Raji (cell line): ENCODE measurements at regions not wholly inside any gene's neighbourhood (a gene's known extent, or its start where the extent isn't known, plus 50 kb on each side); places are given as distances from the start of the nearest gene placed in this dataset.

ENCODE experiments used
- POLR2A ChIP-seq: IDR thresholded peaks from 2 replicates; pipeline ENCODE4 v1.6.1; 2011; ENCODE audit warnings: low read depth, low read length, control low read depth; ENCODE audit not compliant: insufficient read depth

- no peak for TF ChIP-seq POLR2A
Observed at GRCh38 chr4:184312126-184312525, 94.5 kb upstream of the ENPP6 start.

- no peak for TF ChIP-seq POLR2A
Observed at GRCh38 chr4:184310881-184311709, 93.4 kb upstream of the ENPP6 start.

DNA sequence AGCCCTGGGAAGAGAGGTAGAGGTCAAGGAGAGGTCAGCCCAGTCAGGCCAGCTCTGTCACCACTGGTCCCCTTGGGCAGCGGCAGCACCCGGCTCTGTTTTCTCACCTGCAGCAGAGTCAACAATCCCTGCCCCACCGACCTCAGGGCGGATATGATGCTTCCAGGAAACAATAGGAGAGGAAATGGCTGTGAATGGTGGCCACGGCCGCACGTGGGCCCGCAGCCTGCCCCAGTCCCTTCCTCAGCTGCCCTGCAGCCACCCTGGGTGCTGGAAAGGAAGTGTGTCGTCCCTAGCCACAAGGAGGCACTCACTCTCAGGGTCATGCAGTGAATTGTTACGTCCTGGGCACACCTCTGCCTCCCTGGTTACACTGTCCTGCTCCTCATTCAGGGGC lies 92.5 kb upstream of the ENPP6 start:
- TF ChIP-seq POLR2A = no peak

GRCh38 chr4:184309241-184310170 lies 91.8 kb upstream of the ENPP6 start:
- no peak for TF ChIP-seq POLR2A

DNA sequence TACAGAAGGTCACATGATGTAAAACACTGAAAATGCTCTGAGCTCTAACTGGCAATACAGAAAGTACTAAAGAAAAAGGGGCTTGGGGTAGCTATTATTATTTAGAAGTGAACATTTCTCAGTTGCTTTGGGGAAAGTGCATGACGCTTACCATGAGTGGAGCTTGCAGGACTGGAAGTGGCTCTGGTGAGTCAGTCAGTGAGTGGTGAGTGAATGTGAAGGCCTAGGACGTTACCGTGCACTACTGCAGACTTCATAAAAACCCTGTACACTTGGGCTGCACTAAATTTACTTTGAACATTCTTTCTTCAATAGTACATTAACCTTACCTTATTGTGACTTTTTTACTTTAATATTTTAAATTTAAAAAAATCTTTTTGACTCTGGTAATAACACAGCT lies 89.3 kb upstream of the ENPP6 start:
- no peak for TF ChIP-seq POLR2A

DNA sequence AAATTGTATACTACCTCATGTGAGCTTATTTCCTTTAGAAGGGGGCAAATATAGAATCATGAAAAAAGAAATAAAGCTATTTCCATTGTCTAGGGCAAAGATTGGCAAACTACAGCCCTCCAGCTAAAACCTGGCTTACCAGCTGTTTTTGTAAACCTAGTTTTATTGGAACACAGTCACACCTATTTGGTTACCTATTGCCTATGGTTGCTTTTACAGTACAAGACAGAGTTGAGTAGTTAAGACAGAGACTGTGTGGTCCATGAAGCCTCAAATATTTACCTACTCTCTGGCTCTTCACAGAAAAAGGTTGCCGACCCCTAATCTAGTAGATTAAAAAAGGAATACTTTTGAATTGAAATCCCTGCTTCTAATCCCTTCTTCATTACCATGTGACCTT lies 88.8 kb upstream of the ENPP6 start:
- no peak for TF ChIP-seq POLR2A

GRCh38 chr4:184300816-184301215 lies 83.1 kb upstream of the ENPP6 start:
- no peak for TF ChIP-seq POLR2A

- no peak for TF ChIP-seq POLR2A
Observed at GRCh38 chr4:184298254-184298653, 80.6 kb upstream of the ENPP6 start.

- no peak for TF ChIP-seq POLR2A
Observed at GRCh38 chr4:184295206-184295605, 77.5 kb upstream of the ENPP6 start.

DNA sequence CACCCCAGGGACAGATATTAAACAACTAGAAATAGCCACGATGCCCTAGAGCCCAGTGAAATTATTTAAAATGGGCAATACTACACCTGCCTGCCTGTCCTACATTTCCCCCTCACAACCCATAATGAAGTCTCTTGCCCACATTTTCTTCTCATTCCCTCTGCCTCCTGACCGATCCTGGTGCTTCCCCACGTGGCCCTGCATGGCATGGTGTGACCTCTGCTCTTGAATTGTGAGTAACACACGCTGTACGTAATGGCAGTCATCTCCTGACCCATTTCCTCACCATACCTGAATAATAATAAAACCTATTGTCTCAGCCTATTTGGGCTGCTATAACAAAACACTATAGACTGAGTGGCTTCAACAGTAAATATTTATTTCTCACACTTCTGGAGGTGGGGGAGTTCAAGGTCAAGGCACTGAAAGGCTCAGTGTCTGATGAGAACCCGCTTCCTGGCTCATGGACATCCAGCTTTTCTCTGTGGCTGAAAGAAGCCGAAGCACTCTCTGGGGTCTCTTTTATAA lies 77.0 kb upstream of the ENPP6 start:
- TF ChIP-seq POLR2A = no peak

DNA sequence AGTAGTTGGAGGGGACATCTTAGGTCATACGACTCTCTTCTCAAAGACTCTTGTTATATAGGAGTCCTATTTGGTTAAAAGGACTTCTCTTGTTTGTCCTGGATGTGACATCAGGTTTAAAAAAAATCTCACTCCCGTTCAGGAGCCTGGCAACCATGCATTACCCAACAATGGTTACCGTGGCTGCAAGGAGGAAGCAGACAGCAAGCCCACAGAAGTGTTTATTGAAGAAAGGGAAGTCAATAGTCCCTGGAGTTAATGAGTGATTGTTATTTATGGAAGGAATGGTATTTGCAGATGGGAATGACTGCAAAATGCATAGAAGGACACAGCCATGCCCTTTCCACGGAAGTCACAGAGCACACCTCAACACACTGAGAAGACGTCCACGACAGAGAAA lies 75.9 kb upstream of the ENPP6 start:
- no peak for TF ChIP-seq POLR2A

DNA sequence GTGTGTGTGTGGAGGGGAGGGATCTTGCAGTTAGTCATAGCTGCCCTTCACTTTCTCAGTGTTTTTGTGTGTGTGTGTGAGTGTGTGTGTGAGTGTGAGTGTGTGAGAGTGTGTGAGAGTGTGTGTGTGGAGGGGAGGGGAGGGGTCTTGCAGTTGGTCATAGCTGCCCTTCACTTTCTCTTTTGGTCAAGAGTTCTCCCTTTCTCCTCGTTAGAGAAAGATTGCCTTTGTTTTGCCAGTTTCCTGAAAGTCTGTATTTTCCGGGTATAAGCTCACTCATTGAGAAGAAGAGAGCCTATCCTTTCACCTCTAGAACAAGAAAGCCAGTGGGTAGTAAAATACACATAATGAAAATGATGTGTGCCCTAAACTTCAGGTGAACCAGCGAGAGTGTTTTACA lies 75.2 kb upstream of the ENPP6 start:
- TF ChIP-seq POLR2A = no peak

GRCh38 chr4:184292465-184292867 lies 74.8 kb upstream of the ENPP6 start:
- no peak for TF ChIP-seq POLR2A

- no peak for TF ChIP-seq POLR2A
Observed at GRCh38 chr4:184289179-184289535, 71.5 kb upstream of the ENPP6 start.

DNA sequence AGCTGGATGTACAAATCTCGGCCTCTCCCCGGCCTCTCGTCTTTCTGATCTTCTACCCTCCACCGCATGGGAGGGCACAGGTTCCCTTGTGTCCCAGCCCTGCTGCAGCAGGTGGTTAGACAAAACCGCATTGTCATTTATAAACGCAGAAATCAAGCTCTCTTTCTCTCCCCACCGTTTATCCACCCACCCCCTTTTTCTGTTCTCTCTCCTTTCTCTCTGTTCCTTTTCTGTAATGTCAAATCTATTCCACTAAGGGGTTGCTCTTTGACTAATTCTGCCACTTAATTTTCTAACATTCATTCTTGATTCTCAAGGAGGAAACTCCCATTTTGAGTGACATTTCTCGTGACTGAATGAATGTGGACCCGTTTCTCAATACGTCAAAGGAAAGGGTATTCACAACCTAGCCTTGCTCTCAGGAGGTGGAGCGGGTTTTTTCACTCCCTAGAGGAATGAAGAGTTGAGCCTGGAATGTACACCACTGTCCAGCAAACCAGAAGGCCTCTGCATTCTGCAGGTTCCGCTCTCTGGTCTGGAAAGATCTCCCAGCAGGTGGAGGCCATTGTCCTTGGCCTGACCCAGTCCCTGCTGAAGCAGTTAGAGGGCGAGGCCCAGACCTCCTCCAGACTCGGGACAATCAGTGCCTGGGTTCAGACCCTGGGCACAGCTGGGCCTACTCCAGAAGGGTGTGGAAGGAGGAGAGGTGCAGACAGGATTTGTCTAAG lies 70.9 kb upstream of the ENPP6 start:
- no peak for TF ChIP-seq POLR2A
